Chondrocyte (in vitro differentiated cells): ENCODE measurements at regions not wholly inside any gene's neighbourhood (a gene's known extent, or its start where the extent isn't known, plus 50 kb on each side); places are given as distances from the start of the nearest gene placed in this dataset.

Experiments used
- DNase-seq: peaks from one replicate; pipeline ENCODE4 v3.0.0; 2021; ENCODE audit warnings: mixed read lengths, low spot score
- H3K27ac Mint-ChIP-seq: one replicate; pipeline ENCODE4 v1.8.0; 2021; ENCODE audit warnings: mild to moderate bottlenecking, moderate library complexity, mixed read lengths; ENCODE audit not compliant: unreplicated experiment
- H3K27me3 Mint-ChIP-seq: 2 replicates; pipeline ENCODE4 v1.8.0; 2021; ENCODE audit warnings: low read depth, mixed read lengths
- H3K36me3 Mint-ChIP-seq: 2 replicates; pipeline ENCODE4 v1.8.0; 2021; ENCODE audit warnings: low read depth, mixed read lengths
- H3K4me1 Mint-ChIP-seq: 2 replicates; pipeline ENCODE4 v1.8.0; 2021; ENCODE audit warnings: low read depth, mild to moderate bottlenecking, mixed read lengths
- H3K4me3 Mint-ChIP-seq: one replicate; pipeline ENCODE4 v1.8.0; 2021; ENCODE audit warnings: mild to moderate bottlenecking, moderate library complexity, mixed read lengths; ENCODE audit not compliant: unreplicated experiment
- H3K9me3 Mint-ChIP-seq: 2 replicates; pipeline ENCODE4 v1.8.0; 2021; ENCODE audit warnings: low read depth, mixed read lengths
- CTCF ChIP-seq: fragments of 200-600 bp; sonication (generic); IDR thresholded peaks from 2 replicates; pipeline ENCODE4 v1.5.0; 2021; ENCODE audit warnings: antibody characterized with exemption, mild to moderate bottlenecking, moderate library complexity

- TF ChIP-seq CTCF = no peak
- Mint-ChIP-seq H3K27me3 (no peaks in the 10 kb centered on the region), H3K4me3 (no peak overlapping the region), H3K4me1 (no peaks in the 10 kb centered on the region), H3K36me3 (no peaks in the 10 kb centered on the region), H3K9me3 (peaks cover 14% of the 10 kb centered on the region), H3K27ac (no peak overlapping the region)
- no peak for DNase-seq
Measured at GRCh38 chr6:98525860-98526259, 308.5 kb upstream of the POU3F2 start.

DNA sequence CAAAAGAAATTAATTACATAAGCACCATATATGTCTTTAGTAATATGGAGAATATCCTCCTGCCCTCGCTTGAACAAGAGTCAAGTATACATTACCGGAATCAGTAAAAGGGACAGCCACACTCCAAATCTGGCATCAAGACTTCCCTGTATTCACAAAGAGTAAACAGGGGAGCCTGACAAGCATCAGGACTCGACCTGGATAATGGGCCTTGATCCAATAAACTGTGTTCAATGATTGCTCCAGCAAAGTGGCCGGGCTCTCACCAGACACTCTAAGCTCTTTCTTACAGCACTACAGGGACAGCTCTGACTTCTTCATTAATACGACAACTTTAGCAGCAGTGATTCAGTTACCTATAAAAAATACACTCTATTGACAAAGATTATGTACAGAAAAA is 307.9 kb upstream of the POU3F2 start:
- no peak overlapping the region for H3K27ac Mint-ChIP-seq
- DNase-seq = no peak
- H3K9me3 Mint-ChIP-seq = peaks cover 10% of the 10 kb centered on the region
- H3K36me3 Mint-ChIP-seq = no peaks in the 10 kb centered on the region
- H3K27me3 Mint-ChIP-seq = no peaks in the 10 kb centered on the region
- no peak overlapping the region for H3K4me3 Mint-ChIP-seq
- no peaks in the 10 kb centered on the region for H3K4me1 Mint-ChIP-seq
- no peak for TF ChIP-seq CTCF

DNA sequence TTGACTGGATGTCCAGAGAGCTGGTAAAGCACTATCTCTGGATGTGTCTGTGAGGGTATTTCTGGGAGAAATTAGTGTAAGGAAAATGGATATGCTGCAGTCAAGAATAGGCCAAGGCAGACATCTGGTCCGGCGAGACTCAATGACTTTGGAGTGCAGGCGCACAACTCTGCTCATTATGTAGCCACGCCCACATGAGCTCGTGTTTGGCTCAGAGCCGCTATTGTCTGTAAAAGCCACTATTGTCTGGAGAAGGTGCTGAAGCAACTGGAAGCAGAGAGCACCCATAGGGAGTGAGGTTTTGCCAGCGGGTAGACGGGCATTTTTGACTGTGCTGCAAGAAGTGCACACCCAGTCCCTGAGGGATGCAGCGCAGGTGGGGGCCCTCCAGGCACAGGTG is 305.0 kb upstream of the POU3F2 start:
- Mint-ChIP-seq H3K9me3 (peaks cover 3% of the 10 kb centered on the region), H3K27ac (no peak overlapping the region), H3K4me3 (no peak overlapping the region), H3K36me3 (no peaks in the 10 kb centered on the region), H3K27me3 (no peaks in the 10 kb centered on the region), H3K4me1 (no peaks in the 10 kb centered on the region)
- DNase-seq = no peak
- TF ChIP-seq CTCF = no peak

GRCh38 chr6:98530732-98531131 is 303.6 kb upstream of the POU3F2 start:
- peaks cover 3% of the 10 kb centered on the region for H3K27me3 Mint-ChIP-seq
- H3K4me3 Mint-ChIP-seq = no peak overlapping the region
- H3K27ac Mint-ChIP-seq = no peak overlapping the region
- no peaks in the 10 kb centered on the region for H3K4me1 Mint-ChIP-seq
- no peaks in the 10 kb centered on the region for H3K36me3 Mint-ChIP-seq
- DNase-seq = no peak
- peaks cover 3% of the 10 kb centered on the region for H3K9me3 Mint-ChIP-seq
- TF ChIP-seq CTCF = no peak

DNA sequence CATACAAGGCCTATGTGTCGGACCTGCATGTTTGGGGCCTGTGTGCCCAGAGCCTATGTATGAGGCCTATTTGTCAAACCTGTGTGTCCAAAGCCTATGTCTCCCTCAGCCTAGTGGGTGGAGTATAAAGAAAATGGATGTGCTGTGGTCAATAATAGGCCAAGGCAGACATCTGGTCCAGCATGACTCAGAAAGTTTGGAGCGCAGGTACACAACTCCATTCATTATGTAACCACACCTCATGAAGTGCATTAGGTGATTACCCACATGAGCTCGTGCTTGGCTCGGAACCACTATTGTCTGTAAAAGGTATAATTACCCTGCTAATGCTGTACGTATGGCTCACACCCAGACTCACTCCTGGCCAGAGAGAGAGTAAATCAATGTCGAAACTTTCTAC is 302.4 kb upstream of the POU3F2 start:
- no peak for DNase-seq
- Mint-ChIP-seq H3K4me1 (no peaks in the 10 kb centered on the region), H3K27ac (no peak overlapping the region), H3K9me3 (peaks cover 3% of the 10 kb centered on the region), H3K36me3 (no peaks in the 10 kb centered on the region), H3K4me3 (no peak overlapping the region), H3K27me3 (peaks cover 3% of the 10 kb centered on the region)
- no peak for TF ChIP-seq CTCF
